Tibial nerve (tissue), 3 donors: ENCODE measurements at regions not wholly inside any gene's neighbourhood (a gene's known extent, or its start where the extent isn't known, plus 50 kb on each side); places are given as distances from the start of the nearest gene placed in this dataset.

Experiments used
- EP300 ChIP-seq, 2 donors: sonication (generic); formaldehyde crosslinking; IDR thresholded peaks; one replicate each; pipeline ENCODE4 v1.6.1; 2017; ENCODE audit warnings: antibody characterized with exemption in 2 of 2, mild to moderate bottlenecking in 1 of 2
- POLR2A ChIP-seq, 2 donors: fragments of 450-650 bp; IDR thresholded peaks; one replicate each; pipeline ENCODE4 v1.6.1; 2017; ENCODE audit warnings: antibody characterized with exemption in 2 of 2, mild to moderate bottlenecking in 2 of 2, moderate library complexity in 2 of 2

- TF ChIP-seq POLR2A (IDR thresholded peaks at IDR 0.05) (no peak), EP300 (IDR thresholded peaks at IDR 0.05) (no peak)
These were observed 214.3 kb upstream of the ADAMTS9 start for GRCh38 chr3:64901986-64902516.
